Activated CD4-positive, alpha-beta T cell treated with anti-CD3 and anti-CD28 coated beads for 36 hours (primary cell): ENCODE measurements at regions not wholly inside any gene's neighbourhood (a gene's known extent, or its start where the extent isn't known, plus 50 kb on each side); places are given as distances from the start of the nearest gene placed in this dataset.

Experiments used
- ATAC-seq: fragments of 200-7000 bp; cut with Tn5 transposase; one replicate; pipeline ENCODE4 v1.10.0; 2021; ENCODE audit warnings: mild to moderate bottlenecking, moderate library complexity
- CTCF ChIA-PET: fragments of 350-600 bp; sonication (Branson Sonifier 250); formaldehyde crosslinking; loops from one replicate; lab custom pipeline; 2021; ENCODE audit warnings: antibody characterized with exemption; lab: Charles Lee
- POLR2A ChIA-PET: fragments of 350-600 bp; sonication (Branson Sonifier 250); formaldehyde crosslinking; loops from one replicate; lab custom pipeline; 2021; ENCODE audit warnings: antibody characterized with exemption, inconsistent platforms; lab: Charles Lee
- DNase-seq: peaks from one replicate; pipeline ENCODE4 v3.0.0-alpha.2; 2020
- H3K27ac Mint-ChIP-seq: one replicate; pipeline ENCODE4 v1.8.0; 2021; ENCODE audit warnings: mixed read lengths
- H3K27me3 Mint-ChIP-seq: one replicate; pipeline ENCODE4 v1.8.0; 2021; ENCODE audit warnings: mixed read lengths
- H3K36me3 Mint-ChIP-seq: one replicate; pipeline ENCODE4 v1.8.0; 2021; ENCODE audit warnings: low read depth, mixed read lengths
- H3K4me1 Mint-ChIP-seq: one replicate; pipeline ENCODE4 v1.8.0; 2021; ENCODE audit warnings: mixed read lengths
- H3K4me3 Mint-ChIP-seq: one replicate; pipeline ENCODE4 v1.8.0; 2021; ENCODE audit warnings: mild to moderate bottlenecking, moderate library complexity, mixed read lengths
- H3K9me3 Mint-ChIP-seq: one replicate; pipeline ENCODE4 v1.8.0; 2021; ENCODE audit warnings: low read depth, mixed read lengths
- intact Hi-C, 2 experiments: fragments of 100-400 bp; cut with DNase I in 1 of 2; cut with micrococcal nuclease in 1 of 2; formaldehyde crosslinking; loops; one replicate each; pipeline versions ENCODE4 v1.14.2 to v1.15.1; 2022 to 2024; cut with DNase I, micrococcal nuclease

DNA sequence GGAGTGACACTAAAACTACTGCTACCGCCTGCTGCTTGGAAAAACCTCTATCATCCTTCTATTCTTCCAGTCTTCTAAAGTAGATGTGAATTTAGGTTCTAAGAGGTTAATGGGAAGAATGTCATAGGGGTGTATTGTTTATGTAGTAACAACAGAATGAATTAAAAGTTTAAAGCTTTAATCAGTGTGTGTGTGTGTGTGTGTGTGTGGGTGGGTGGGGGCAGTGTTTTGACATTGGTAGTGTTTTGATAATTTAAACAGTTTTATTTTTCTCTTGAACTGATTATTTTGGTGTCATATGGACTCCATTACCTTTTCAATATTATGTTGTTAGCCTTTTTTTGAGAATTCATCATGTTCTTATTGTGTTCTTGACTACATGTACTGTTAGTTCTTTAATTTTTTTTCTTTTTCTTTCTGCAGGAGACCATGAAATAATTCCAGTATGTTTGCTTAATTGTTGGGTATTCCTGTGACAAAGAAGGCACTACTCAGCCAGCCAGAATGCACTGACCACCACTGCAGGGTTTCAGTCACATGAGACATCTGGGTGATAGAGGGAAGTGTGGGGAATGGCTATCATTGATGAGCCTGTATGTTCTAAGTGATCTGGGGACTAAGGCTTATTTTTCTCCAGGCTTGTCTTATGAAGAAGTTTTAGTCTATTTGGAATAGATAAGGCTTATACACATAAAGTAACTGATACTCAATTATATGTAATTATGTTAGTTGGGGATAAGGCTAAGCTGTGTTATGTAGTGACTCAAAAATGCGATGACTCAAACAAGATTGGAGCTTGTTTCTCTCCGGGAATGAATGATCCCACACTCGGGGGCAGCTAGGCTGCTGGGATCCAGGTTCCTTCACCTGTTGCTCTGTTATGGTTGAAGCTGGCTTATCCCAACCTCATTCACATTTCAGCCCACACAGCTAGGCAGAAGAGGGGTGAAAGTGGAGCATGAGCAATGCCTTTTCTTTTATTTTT is 50.2 kb upstream of the ACTBL2 start:
- POLR2A ChIA-PET = no interaction called here
- H3K27ac Mint-ChIP-seq = no peak overlapping the region
- DNase-seq = no peak
- intact Hi-C loops = no loop called here
- no peaks in the 10 kb centered on the region for H3K36me3 Mint-ChIP-seq
- CTCF ChIA-PET = no interaction called here
- no peak for ATAC-seq
- H3K4me1 Mint-ChIP-seq = peaks cover 4% of the 10 kb centered on the region
- no peaks in the 10 kb centered on the region for H3K9me3 Mint-ChIP-seq
- no peaks in the 10 kb centered on the region for H3K27me3 Mint-ChIP-seq
- no peak overlapping the region for H3K4me3 Mint-ChIP-seq
